Progenitor cell of endocrine pancreas (in vitro differentiated cells): ENCODE measurements at regions not wholly inside any gene's neighbourhood (a gene's known extent, or its start where the extent isn't known, plus 50 kb on each side); places are given as distances from the start of the nearest gene placed in this dataset.
"Not testable (repeated sequence)": the region's sequence is repeated elsewhere in the genome, so short reads cannot be mapped to it uniquely, and the experiment has no call there.

Experiments used
- DNase-seq: peaks from one replicate; pipeline ENCODE4 v3.0.0; 2021; ENCODE audit warnings: low spot score; ENCODE audit not compliant: unreplicated experiment
- H3K27ac Mint-ChIP-seq: 2 replicates; pipeline ENCODE4 v1.8.0; 2021; ENCODE audit warnings: mild to moderate bottlenecking, moderate library complexity, mixed read lengths
- H3K27me3 Mint-ChIP-seq: 2 replicates; pipeline ENCODE4 v1.8.0; 2021; ENCODE audit warnings: mixed read lengths
- H3K36me3 Mint-ChIP-seq: 2 replicates; pipeline ENCODE4 v1.8.0; 2022; ENCODE audit warnings: mixed read lengths; ENCODE audit not compliant: insufficient read depth
- H3K4me1 Mint-ChIP-seq: 2 replicates; pipeline ENCODE4 v1.8.0; 2021; ENCODE audit warnings: low read depth, mixed read lengths
- H3K4me3 Mint-ChIP-seq: 2 replicates; pipeline ENCODE4 v1.8.0; 2021; ENCODE audit warnings: low read depth, mild to moderate bottlenecking, moderate library complexity, mixed read lengths
- H3K9me3 Mint-ChIP-seq: 2 replicates; pipeline ENCODE4 v1.8.0; 2021; ENCODE audit warnings: low read depth, mixed read lengths
- CTCF ChIP-seq: fragments of 200-600 bp; sonication (generic); IDR thresholded peaks from one replicate; pipeline ENCODE4 v1.5.0; 2021; ENCODE audit warnings: antibody characterized with exemption, mild to moderate bottlenecking; ENCODE audit not compliant: unreplicated experiment

DNA sequence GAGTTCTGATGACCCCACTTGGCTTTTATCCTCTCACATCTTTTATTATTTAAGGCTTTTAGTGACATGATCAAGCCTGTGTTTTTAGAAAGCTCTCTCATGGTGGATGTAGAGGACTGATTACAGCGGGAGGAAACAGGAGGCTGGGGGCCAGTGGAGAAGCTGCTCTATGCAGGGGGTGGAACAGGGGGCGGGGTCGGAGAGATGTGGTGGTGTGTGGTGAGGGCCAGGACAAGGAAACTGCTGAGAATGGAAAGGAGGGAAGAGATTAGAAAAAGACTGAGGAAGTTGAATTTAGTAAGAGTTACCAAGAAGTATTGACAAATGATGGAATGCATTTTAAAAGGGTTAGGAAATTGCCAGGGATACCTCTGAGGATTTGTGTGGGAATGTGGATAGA lies 292.2 kb downstream of the ZIC3 start:
- peaks cover 22% of the 10 kb centered on the region for H3K9me3 Mint-ChIP-seq
- no peak for DNase-seq
- H3K4me3 Mint-ChIP-seq = no peak overlapping the region
- H3K36me3 Mint-ChIP-seq = no peaks in the 10 kb centered on the region
- no peaks in the 10 kb centered on the region for H3K27me3 Mint-ChIP-seq
- H3K27ac Mint-ChIP-seq = no peak overlapping the region
- H3K4me1 Mint-ChIP-seq = no peaks in the 10 kb centered on the region
- no peak for TF ChIP-seq CTCF

DNA sequence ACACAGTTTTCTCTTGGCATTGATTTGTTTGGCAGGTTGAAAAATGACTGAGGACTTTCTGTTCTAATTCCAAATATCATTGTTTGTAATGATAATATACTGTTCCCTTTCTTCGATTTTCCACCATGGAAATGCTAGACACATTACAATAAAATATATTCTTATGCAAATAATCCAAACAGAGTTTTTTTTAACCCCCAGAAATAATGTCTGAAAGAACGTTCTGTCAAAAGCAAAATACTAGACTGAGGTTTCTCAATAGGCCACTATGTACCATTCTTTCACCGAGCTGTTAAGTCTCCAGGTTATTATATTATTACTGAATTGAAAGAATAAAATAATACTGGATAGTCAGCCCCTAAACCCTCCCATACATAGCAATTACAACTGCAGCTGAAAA lies 312.5 kb downstream of the ZIC3 start:
- no peaks in the 10 kb centered on the region for H3K27me3 Mint-ChIP-seq
- H3K4me3 Mint-ChIP-seq = no peak overlapping the region
- no peaks in the 10 kb centered on the region for H3K36me3 Mint-ChIP-seq
- DNase-seq = no peak
- no peaks in the 10 kb centered on the region for H3K4me1 Mint-ChIP-seq
- H3K27ac Mint-ChIP-seq = no peak overlapping the region
- TF ChIP-seq CTCF = no peak
- H3K9me3 Mint-ChIP-seq = peaks cover 25% of the 10 kb centered on the region

DNA sequence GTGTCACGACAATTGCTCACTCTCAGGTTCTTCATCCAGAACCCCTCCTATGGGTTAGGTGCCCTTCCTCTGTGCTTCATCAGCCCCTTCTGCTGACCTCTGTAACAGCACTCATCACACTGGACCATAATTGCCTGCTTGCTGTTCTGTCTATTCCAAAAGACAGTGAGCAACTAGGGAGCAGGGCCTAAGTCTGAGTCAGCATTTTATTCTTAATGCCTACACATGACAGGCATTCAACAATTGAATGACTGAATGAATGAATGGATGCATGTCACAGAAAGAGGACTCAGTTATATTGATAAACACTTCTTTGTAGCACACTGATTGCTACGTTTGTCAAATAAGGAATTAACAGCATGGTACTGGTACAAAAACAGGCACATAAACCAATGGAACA lies 317.0 kb downstream of the ZIC3 start:
- no peak for DNase-seq
- Mint-ChIP-seq H3K27me3 (no peaks in the 10 kb centered on the region), H3K9me3 (peaks cover 31% of the 10 kb centered on the region), H3K4me1 (no peaks in the 10 kb centered on the region), H3K36me3 (peaks cover 1% of the 10 kb centered on the region), H3K4me3 (no peak overlapping the region), H3K27ac (no peak overlapping the region)
- TF ChIP-seq CTCF = no peak

DNA sequence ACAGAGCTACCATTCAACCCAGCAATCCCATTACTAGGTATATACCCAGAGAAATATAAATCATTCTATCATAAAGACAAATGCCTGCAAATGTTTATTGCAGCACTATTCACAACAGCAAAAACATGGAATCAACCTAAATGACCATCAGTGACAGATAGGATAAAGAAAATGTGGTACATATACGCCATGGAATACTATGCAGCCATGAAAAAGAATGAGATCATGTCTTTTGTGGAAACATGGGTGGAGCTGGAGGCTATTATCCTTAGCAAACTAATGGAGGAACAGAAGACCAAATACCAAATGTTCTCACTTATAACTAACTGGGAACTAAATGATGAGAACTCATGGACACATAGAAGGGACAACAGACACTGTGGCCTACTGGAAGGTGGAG lies 318.9 kb downstream of the ZIC3 start:
- not testable (repeated sequence) for H3K4me1 Mint-ChIP-seq, H3K27me3 Mint-ChIP-seq, H3K27ac Mint-ChIP-seq, H3K36me3 Mint-ChIP-seq, DNase-seq, H3K4me3 Mint-ChIP-seq
- H3K9me3 Mint-ChIP-seq = peaks cover 25% of the 10 kb centered on the region

- no peak for TF ChIP-seq CTCF
- H3K27me3 Mint-ChIP-seq = no peaks in the 10 kb centered on the region
- H3K9me3 Mint-ChIP-seq = peaks cover 37% of the 10 kb centered on the region
- H3K4me3 Mint-ChIP-seq = no peak overlapping the region
- no peak overlapping the region for H3K27ac Mint-ChIP-seq
- H3K4me1 Mint-ChIP-seq = no peaks in the 10 kb centered on the region
- no peaks in the 10 kb centered on the region for H3K36me3 Mint-ChIP-seq
- no peak for DNase-seq
These were observed 325.5 kb downstream of the ZIC3 start for GRCh38 chrX:137891431-137891830.

DNA sequence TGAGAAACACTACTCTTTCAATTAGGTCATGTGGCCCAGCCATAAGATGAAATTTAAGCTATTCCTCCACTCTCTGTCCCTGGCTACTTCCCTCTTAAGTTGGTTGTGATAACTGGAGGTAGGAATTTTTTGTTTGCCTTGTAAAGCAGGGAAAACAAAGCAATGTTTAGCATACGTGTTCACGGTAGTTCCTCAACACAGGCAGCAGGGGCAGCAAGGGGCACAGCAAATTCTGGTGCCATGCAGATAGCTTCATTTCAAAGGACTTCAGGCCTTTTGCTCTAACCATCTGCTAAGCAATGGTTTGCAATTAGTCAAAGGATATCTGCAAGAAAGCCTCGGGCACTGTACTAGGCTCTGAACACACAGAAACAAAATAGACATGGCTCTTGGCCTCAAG lies 330.2 kb downstream of the ZIC3 start:
- peaks cover 37% of the 10 kb centered on the region for H3K9me3 Mint-ChIP-seq
- no peak for TF ChIP-seq CTCF
- H3K36me3 Mint-ChIP-seq = no peaks in the 10 kb centered on the region
- H3K27me3 Mint-ChIP-seq = no peaks in the 10 kb centered on the region
- no peak for DNase-seq
- H3K4me3 Mint-ChIP-seq = no peak overlapping the region
- no peaks in the 10 kb centered on the region for H3K4me1 Mint-ChIP-seq
- no peak overlapping the region for H3K27ac Mint-ChIP-seq
